HG02943 (cell line): ENCODE measurements at regions not wholly inside any gene's neighbourhood (a gene's known extent, or its start where the extent isn't known, plus 50 kb on each side); places are given as distances from the start of the nearest gene placed in this dataset.

Experiments used
- ATAC-seq: cut with Tn5 transposase; IDR thresholded peaks from one replicate; pipeline ENCODE4 v1.9.1; 2021; ENCODE audit warnings: mild to moderate bottlenecking, low read depth, moderate library complexity; ENCODE audit not compliant: unreplicated experiment

GRCh38 chr14:50055461-50056228 is 60.7 kb downstream of the VCPKMT start:
- ATAC-seq: no peak

GRCh38 chr14:50056435-50056834 is 59.9 kb downstream of the VCPKMT start:
- no peak for ATAC-seq

- no peak for ATAC-seq
These were observed 59.0 kb downstream of the VCPKMT start for GRCh38 chr14:50057331-50057730.

GRCh38 chr14:50058113-50058512 is 58.3 kb downstream of the VCPKMT start:
- ATAC-seq: no peak
